HG02973 (cell line): ENCODE measurements at regions not wholly inside any gene's neighbourhood (a gene's known extent, or its start where the extent isn't known, plus 50 kb on each side); places are given as distances from the start of the nearest gene placed in this dataset.
"Not testable (repeated sequence)": the region's sequence is repeated elsewhere in the genome, so short reads cannot be mapped to it uniquely, and the experiment has no call there.

Source experiments
- ATAC-seq: cut with Tn5 transposase; IDR thresholded peaks from one replicate; pipeline ENCODE4 v1.9.1; 2021; ENCODE audit warnings: moderate library complexity; ENCODE audit not compliant: unreplicated experiment

DNA sequence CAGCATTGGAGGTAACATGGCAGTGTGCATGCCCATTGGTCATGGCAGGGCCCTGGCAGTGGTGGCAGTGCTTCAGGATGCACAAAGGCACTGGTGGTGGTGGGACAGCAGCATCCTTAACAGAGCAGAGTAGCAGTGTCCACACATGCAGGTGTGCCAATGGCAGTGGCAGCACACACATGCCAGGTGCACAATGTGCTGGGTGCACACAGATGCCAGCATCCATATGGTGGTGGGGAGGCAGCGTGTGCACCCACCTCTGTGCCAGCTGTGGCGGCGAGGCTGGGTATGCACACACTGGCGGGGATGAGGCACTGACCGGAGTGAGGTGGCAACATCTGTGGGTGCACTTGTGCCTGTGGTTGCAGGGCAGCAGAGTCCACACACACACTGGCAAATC lies 150.6 kb downstream of the SI start:
- no peak for ATAC-seq

DNA sequence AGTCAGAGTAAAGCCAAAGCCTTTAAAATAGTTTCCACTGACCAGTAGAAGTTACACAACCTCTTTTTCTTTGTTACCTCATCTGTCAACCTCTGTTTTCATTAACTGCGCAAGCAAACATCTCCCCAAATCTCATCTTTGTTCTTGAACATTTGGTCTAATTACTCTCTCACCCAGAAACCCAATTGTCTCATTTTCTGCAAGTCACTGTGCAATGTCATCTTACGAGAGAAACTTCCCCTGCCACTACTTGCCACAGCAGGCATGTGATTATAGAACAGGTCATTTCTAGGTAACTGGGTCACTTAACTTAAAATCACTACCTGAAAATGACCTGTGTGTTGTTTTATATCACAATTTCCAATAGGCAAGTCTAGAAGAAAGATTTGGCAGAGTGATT lies 159.4 kb downstream of the SI start:
- ATAC-seq, result no peak

- ATAC-seq, result no peak
These were observed 165.4 kb downstream of the SI start for GRCh38 chr3:164912916-164913315.

- no peak for ATAC-seq
These were observed 174.4 kb downstream of the SI start for GRCh38 chr3:164903820-164904451.

DNA sequence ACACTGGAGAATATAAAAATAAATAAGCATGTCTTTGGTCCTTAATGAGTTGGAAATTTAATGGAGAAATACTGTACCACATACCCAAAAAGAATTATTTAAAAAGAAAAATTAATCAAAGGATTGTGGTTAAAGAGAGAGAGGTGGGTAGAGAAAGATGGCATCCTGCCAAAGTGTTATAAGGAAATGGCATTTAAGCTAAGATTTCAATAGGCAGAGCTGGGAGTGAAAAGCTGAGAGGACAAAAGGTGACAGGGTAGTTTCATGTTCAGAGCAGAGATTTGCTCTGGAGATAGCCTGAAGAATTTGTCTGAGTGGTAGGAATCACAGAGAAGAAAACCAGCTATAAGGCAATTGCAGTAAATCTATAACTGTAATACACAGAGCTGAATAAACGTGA lies 181.0 kb downstream of the SI start:
- ATAC-seq, result no peak

DNA sequence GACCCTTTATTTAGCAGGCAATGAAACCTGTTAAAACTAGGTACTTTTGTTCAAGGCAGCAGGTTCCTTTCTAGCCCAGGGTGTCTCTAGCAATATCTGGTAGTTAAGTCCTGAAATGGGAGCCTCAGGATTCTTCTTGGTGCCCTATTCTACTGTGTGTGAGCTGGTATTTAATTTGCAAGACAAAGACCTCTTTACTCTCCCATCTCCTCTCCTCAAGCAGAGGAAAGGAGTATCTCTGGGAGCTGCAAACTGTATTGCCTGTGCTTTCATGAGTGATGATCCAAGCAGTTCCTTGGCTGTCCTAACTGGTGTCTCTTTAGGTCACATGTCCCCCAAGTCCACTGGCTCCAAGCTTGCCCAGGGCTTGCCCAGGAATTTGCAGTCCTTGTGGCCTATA lies 188.2 kb downstream of the SI start:
- no peak for ATAC-seq

- no peak for ATAC-seq
These were observed 195.1 kb downstream of the SI start for GRCh38 chr3:164883171-164883570.

DNA sequence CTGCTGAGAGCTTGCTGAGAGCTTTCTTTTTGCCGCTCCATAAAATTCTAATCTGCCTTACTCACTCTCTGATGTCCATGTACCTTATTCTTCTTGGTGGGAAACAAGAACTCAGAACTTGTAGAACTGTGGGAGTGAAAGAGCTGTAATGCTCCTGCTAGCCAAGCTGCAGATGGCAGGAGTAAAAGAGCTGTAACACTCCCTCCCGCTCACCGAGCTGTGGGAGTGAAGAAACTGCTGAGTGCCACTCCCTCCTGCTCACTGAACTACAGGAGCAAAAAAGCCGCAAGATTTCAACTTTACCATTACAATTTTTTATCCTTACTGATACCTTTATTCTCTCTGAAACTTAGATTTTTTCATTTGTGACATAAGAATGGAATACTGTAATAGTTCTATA lies 199.1 kb downstream of the SI start:
- ATAC-seq, result no peak

DNA sequence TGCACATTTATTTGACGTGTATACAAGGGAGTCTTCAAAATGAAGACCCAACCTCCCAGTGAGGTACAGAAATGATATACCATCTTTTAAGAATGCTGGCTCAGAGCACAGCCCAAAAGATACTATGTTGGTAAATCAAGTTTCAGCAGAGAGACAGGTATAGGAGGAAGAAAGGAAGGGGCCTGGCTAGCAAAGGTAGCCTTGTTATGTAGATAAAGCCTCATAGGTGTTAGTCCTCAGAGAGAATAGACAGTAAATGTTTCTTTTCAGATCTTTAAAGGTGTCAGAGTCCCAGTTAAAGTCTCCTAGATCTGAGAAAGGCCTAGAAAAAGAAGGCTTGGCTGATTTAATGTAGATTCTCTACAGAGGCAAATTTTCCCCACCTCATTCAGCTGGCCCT lies 213.8 kb downstream of the SI start:
- ATAC-seq, result no peak

DNA sequence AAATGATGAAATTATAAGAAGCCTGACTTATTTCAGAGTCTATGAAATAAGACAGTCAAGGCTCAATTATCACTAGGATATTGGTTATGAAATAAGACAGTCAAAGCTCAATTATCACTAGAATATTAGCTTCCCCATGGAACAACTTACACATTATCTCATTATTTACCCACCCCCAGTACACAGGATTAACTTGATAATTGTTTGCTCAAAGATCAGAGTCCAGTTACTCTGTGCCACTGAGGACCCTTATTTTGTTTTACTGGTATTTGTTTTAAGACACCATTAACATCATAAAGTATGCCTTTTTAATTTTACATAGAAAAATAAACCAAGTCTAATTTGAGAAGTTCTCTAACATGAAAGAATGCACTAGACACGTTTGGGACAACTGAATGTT lies 225.4 kb downstream of the SI start:
- no peak for ATAC-seq

- ATAC-seq, result no peak
These were observed 226.4 kb downstream of the SI start for GRCh38 chr3:164851905-164852304.

GRCh38 chr3:164851204-164851603 lies 227.1 kb downstream of the SI start:
- no peak for ATAC-seq

GRCh38 chr3:164848923-164849322 lies 229.4 kb downstream of the SI start:
- ATAC-seq, result no peak

DNA sequence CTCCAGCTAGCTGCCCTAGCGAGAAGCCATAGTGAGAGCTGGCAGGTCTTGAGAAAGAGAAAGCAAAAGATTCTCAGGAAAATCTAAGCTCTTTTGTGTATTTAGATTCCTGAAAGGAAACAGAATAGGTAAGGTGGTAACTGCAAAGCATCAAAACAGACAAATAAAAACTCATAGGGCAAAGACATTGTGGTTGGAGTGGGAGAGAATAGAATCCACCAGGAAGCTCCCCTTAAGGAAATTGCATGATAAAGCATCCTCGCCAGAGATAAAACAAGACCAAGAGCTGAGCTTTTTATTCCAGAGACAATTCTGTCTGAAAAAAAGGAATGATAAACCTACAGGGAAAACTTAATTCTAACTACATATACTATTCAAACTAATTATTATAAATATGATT lies 232.6 kb downstream of the SI start:
- ATAC-seq, result no peak

DNA sequence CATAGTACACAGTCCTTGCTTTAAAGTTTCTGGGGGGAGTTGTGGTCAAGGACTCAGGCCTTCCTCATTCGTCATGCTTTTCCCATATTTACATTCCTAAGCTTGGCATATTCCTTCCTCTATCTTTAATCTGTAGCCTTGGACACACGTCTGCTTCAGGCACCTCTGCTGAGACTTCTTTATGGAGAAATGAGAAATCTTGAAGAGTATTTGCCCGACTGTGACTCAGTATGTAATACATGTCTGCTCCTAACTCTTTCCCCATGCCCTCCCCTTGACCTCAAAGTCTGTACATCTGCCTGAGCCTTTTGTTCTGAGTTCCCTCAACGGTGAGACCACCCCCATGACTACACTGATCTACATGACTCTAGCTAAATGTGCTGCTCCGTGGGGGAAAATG lies 246.1 kb downstream of the SI start:
- no peak for ATAC-seq

- ATAC-seq, result no peak
These were observed 260.0 kb downstream of the SI start for GRCh38 chr3:164818318-164818717.

DNA sequence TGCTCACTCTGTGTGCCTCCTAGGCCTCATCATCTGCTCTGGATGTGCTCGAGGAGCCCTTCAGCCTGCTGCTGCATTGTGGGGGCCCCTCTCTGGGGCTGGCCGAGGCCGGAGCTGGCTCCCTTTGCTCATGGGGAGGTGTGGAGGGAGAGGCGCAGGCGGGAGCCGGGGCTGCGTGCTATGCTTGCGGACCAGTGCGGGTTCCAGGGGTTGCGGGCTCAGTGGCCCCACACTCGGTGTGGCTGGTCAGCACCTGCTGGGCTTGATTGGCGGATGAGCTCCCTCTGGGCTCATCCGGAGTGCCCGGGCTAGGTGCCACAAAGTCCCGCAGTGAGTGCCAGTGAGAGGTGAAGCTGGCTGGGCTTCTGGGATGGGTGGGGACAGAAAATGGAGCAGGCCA lies 264.2 kb downstream of the SI start:
- no peak for ATAC-seq

GRCh38 chr3:164812042-164812441 lies 266.3 kb downstream of the SI start:
- ATAC-seq, result no peak

GRCh38 chr3:164806188-164806587 lies 272.1 kb downstream of the SI start:
- ATAC-seq, result no peak

- ATAC-seq, result no peak
These were observed 284.2 kb downstream of the SI start for GRCh38 chr3:164794099-164794498.

GRCh38 chr3:164791263-164791662 lies 287.0 kb downstream of the SI start:
- no peak for ATAC-seq

DNA sequence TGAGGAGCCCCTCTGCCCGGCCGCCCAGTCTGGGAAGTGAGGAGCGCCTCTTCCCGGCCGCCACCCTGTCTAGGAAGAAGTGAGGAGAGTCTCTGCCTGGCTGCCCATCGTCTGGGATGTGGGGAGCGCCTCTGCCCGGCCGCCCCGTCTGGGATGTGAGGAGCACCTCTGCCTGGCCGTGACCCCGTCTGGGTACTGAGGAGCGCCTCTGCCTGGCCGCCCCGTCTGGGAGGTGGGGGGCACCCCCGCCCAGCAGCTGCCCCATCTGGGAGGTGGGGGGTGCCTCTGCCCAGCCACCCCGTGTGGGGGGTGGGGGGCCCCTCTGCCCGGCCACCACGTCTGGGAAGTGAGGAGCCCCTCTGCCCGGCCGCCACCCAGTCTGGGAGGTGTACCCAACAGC lies 293.9 kb downstream of the SI start:
- ATAC-seq, result not testable (repeated sequence)

DNA sequence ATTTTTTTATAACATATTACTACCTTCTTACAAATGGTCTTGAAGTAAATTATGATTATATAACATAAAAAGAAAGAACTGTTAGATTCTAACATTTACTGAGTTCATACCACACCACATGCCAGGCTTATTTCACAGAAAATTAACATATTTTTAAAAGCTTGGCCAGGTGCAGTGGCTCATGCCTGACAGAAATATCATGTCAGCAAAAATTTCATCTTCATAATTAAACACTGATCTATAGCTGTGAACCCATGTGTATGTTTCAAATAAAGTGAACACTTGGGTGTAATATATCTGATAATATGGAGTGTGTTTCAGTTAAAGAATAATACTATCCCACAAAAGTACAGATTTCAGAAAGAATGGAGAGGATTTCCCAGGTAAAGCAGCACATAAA lies 296.5 kb downstream of the SI start:
- no peak for ATAC-seq

DNA sequence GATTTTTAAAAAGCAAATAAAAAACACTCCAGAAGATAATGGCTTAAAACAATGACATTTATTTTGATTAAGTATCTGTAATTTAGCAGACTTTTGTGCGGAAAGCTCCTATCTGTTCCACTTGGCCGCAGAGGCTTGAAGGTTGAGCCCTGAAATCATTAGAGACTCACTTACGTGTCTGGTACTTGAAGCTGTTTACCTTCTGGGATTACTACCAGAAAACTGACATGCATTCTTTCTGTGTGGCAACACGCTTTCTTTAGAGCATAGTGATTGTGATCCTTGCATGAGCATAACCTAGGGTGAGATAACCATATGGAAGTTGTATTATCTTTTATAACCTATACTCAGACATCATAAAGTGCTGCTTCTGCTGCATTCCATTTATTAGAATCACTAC lies 298.5 kb downstream of the SI start:
- no peak for ATAC-seq
